ENCODE measurements at regions not wholly inside any gene's neighbourhood (a gene's known extent, or its start where the extent isn't known, plus 50 kb on each side); places are given as distances from the start of the nearest gene placed in this dataset.
"Not testable (repeated sequence)": the region's sequence is repeated elsewhere in the genome, so short reads cannot be mapped to it uniquely, and the experiment has no call there.

DNA sequence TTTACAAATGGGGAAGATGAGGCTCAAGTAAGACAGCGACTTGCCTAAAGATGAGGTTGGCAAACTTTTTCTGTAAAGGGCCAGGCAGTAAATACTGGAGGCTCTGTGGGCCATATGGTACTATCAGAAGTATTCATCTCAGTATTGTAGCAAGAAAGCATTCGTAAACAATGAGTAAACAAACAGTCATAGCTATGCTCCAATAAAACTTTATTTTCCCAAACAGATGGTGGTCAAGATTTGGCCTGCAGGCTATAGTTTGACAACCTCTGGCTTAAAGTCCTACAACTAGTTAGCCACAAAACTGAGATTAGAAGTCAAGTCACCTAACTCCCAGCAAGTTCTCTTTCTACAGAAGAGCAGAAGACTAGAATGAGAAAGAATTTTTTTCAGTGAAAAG lies 177.0 kb upstream of the NECTIN3 start:
- no peak for DNase-seq (ENCODE audit: low read depth)

GRCh38 chr3:110895054-110895453 lies 176.6 kb upstream of the NECTIN3 start:
- no peak for DNase-seq (ENCODE audit: low read depth)

GRCh38 chr3:110897046-110897445 lies 174.6 kb upstream of the NECTIN3 start:
- DNase-seq (ENCODE audit: low read depth), result no peak

DNA sequence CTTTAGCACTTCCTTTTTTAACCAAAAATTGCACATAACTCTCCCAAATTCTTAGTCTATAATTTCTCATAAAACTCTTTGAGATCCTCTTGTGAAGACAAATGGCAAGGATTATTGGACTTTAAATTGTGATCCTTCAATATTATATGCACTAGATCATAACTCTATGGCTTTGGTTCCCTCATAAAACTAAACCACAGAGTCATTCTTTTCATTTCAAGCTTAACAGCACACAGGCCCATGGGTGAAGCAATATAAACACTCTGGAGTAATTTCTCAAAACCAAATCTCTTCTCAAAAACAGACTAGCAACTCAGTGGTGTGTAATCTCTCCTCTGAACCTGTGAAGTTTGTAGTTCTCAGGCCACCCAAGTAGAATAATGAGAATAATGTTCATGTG lies 171.0 kb upstream of the NECTIN3 start:
- DNase-seq (ENCODE audit: low read depth), result no peak

GRCh38 chr3:110901536-110901935 lies 170.1 kb upstream of the NECTIN3 start:
- DNase-seq (ENCODE audit: low read depth), result no peak

DNA sequence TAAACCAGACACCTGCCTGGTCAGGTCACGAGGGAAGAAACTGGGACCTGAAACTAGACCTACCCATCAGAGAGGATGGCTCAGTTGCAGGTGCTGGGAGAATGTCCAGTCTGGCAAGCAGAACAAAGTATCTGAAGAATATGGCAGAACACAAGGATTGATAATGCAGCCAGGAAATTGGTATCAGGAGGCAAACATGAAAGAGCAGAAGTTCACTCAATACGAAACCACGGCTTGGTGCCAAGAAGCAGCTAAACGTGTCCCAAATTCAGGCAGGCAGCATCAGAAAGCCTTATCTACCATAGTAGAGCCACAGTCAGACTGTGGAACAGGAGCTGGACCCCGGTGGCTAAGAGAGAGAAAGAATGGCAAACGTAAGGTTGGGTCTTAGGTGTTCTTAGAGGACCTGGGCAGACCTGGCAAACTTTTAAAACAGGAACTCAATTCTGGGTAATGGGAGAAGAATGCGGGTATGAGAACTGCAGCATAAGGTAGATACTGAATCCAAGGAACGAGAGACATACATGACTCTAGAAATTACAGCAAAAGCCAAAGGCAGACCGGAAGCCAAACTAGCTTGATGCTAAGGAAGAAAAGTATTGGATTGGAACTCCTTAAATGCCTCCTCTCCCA lies 169.0 kb upstream of the NECTIN3 start:
- no peak for DNase-seq (ENCODE audit: low read depth)

DNA sequence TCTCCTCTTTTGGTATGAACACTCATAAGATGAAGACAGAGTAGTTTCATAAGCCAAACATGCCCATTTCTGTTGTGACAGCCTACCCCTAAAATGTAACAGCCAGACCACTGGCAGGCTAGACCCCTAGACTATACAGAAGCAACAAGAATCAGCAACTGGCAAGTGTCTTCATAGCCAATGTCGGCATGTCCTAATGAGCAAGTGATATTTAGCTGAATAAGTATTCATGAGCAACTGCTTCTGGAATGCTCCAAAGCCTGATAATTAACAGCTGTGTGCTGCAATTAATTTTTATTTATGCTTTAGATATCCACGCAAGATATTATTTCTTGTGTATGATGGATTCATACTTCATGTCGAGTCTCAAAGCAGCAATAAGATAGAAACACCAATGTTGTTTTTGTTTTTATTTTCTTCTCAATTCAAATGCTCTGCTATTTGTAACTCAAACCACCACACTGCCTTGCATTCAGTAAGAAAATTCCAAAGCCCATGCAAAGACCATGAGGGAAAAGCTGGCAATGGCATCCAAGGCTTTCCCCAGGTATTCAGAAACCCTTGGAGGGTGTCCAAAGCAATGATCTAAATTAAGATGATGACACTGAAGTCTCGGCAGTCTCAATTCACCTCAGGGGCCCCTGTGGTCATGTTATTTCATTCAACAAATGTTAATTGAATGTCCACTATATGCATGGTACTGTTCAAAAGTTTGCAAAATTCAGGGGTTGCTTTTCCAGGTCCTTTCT lies 167.7 kb upstream of the NECTIN3 start:
- DNase-seq (ENCODE audit: low read depth), result no peak

- DNase-seq (ENCODE audit: low read depth), result no peak
Measured at GRCh38 chr3:110904520-110904890, 167.1 kb upstream of the NECTIN3 start.

DNA sequence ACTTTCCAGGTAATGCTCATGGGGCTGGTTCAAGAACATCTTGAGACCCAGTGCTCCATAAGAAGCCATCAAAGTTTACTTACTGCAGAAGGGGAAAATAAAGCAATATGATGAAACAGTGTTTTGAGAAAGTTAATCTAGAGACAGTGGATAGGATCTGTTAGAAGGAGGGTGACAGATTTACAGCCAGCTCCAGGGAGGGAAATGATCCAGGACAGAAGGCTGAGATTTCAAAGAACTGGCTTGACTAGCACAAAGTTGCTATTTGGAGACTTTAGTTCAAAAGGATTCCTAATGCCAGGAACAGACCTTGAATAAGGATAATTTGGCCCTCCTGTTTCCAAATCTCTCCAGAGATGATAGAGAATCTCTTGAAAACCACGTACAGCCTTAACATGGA lies 166.5 kb upstream of the NECTIN3 start:
- DNase-seq (ENCODE audit: low read depth), result no peak

DNA sequence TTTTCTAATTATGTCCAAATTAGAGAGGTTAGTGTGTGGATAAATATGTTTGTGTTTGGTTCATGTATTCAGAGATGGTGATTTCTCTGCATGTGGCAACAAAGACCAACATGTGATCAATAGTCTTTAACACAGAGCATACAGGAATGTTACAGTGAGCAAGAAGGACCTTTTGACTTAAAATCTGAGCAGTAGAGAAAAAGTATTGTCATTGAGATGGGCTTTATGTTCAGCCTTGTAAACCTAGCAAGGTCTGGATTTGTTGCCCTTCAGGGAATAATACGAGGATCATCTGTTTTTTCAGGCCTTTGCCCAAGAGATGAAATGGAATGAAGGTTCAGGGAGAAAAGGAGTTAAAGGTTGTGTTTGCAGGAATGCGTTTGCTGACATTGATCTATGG lies 161.8 kb upstream of the NECTIN3 start:
- no peak for DNase-seq (ENCODE audit: low read depth)

- no peak for DNase-seq (ENCODE audit: low read depth)
Measured at GRCh38 chr3:110910346-110910955, 161.2 kb upstream of the NECTIN3 start.

- DNase-seq (ENCODE audit: low read depth), result no peak
Measured at GRCh38 chr3:110918963-110919362, 152.7 kb upstream of the NECTIN3 start.

GRCh38 chr3:110925798-110926197 lies 145.8 kb upstream of the NECTIN3 start:
- no peak for DNase-seq (ENCODE audit: low read depth)

GRCh38 chr3:110928016-110928662 lies 143.5 kb upstream of the NECTIN3 start:
- DNase-seq (ENCODE audit: low read depth), result no peak

DNA sequence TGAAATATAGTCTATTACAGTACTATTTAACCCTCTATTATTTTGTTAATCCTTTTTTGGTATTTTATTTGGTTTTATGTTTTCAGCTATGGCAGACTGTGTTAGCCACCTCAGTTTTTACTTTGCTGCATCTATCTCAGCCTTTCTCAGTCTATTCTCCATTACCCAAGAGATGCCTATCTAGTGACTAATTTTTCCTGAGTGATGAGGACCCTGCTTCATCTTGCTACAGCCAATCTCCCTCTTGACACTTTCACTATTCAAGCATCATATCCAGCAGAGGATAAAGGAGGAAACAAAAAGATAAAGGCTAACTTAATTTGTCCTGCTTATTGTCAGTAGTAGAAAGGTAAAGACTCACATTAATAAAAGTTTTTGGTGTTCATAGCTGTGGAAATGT lies 141.8 kb upstream of the NECTIN3 start:
- DNase-seq (ENCODE audit: low read depth), result no peak

- no peak for DNase-seq (ENCODE audit: low read depth)
Measured at GRCh38 chr3:110932567-110932966, 139.0 kb upstream of the NECTIN3 start.

DNA sequence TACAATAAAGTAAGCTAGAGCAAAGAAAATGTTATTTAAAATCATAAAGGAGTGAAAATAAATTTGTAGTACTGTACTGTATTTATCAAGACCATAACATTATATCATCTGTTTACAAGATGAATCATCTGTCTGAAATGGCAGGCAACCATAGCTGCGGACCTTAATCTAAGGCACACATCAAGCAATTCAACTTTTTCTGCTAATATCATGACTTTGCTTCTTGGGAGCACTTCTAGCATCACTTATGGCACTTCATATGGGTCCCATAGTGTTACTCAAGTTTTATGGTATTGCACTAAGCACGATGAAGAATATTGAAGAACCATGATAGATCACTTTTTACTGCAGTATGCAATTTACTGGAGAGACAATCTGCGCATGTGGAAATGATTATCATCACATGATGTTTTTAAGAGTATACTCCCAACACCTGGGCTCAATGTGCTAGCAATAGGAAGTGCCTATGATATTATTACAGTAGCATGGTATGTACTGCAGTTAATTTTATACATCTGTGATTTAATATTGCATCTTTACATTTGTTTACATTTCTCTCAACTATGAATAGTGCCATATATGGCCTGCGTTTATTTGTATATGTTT lies 137.7 kb upstream of the NECTIN3 start:
- no peak for DNase-seq (ENCODE audit: low read depth)

- DNase-seq (ENCODE audit: low read depth), result no peak
Measured at GRCh38 chr3:110938629-110939028, 133.0 kb upstream of the NECTIN3 start.

DNA sequence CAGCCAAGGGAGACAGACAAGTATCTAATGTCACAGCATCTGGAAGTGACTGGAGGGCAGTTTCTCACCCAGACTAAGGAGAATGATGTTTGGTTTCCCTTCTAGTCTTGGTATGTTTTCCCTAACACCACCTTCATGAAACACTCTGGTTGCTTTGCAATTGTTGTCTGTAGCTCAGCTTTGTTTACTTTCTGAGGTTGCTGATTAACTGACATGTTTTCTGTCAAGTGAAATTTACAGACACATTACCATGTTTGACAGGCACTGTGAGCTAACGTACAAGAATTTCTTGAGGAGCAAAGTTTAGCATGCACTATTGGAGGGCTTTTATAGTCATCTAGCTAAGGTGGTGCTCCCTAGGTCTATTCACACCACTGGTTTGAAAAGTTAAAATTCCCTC lies 131.6 kb upstream of the NECTIN3 start:
- DNase-seq (ENCODE audit: low read depth), result no peak

DNA sequence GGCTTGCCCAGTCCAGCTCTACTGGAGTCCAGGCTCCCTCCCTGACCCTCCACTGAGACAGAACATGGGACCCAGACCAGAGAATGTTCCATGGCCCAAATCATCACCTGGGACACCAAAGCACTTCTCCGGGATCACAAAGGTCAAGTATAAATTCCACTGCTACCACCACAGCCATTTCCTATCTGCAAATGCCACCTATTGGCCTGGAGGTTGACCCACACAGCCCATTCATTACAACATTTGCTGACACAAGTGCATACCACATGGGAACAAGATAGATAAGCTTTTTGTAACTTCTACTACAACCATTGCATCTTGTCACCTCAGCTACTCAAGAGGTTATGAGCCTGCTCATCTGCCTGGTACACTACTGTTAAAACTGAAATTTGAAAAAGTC lies 126.8 kb upstream of the NECTIN3 start:
- DNase-seq (ENCODE audit: low read depth), result no peak

DNA sequence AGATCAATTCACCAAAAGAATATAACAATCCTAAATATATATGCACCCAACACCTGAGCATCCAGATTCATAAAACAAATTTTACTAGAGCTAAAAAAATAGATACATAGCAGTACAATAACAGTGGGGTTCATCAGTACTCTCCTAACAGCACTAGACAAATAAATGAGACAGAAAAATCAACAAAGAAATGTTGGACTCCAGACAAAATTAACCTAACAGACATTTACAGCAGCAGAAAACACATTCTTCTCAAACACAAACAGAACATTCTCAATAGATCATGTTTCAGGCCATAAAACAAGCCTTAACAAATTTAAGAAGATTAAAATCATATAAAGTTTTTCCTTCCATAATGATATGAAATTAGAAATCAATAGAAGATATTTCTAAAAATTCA lies 124.8 kb upstream of the NECTIN3 start:
- no peak for DNase-seq (ENCODE audit: low read depth)

DNA sequence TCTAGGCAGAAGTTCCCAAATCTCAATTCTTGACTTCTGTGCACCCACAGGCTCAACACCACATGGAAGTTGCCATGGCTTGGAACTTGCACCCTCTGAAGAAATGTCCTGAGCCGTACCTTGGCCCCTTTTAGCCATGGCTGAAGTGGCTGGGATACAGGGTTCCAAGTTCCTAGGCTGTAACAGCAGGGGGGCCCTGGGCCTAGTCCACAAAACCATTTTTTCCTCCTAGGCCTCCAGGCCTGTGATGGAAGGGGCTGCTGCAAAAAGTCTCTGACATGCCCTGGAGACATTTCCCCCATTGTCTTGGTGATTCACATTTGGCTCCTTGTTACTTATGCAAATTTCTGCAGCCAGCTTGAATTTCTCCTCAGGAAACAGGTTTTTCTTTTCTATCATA lies 122.4 kb upstream of the NECTIN3 start:
- not testable (repeated sequence) for DNase-seq (ENCODE audit: low read depth)
